K562 (cell line): ENCODE measurements at regions not wholly inside any gene's neighbourhood (a gene's known extent, or its start where the extent isn't known, plus 50 kb on each side); places are given as distances from the start of the nearest gene placed in this dataset.

Experiments used
- EZH2 ChIP-seq: IDR thresholded peaks from 2 replicates; pipeline ENCODE4 v1.6.1; 2012; ENCODE audit warnings: low read depth, mild to moderate bottlenecking, inconsistent platforms, low read length, borderline replicate concordance
- KLF1 ChIP-seq: fragments of 450-650 bp; IDR thresholded peaks from 2 replicates; pipeline ENCODE4 v1.6.1; 2016; ENCODE audit warnings: missing genetic modification characterization, missing compliant biosample characterization
- POLR2A ChIP-seq: fragments of 450-650 bp; conservative IDR thresholded peaks from 2 replicates; pipeline ENCODE4 v1.6.1; 2016
- RCOR1 ChIP-seq, 2 experiments: IDR thresholded peaks; 2 replicates each; pipeline ENCODE4 v1.6.1; 2012; ENCODE audit warnings: low read depth in 2 of 2, low read length in 2 of 2, borderline replicate concordance in 1 of 2, improper control_type of control experiment in 1 of 2
- RNF2 ChIP-seq: sonication (generic); IDR thresholded peaks from 2 replicates; pipeline ENCODE4 v1.6.1; 2016
- ZBED1 ChIP-seq: IDR thresholded peaks from 2 replicates; pipeline ENCODE4 v1.6.1; 2014
- ZC3H11A ChIP-seq: IDR thresholded peaks from 2 replicates; pipeline ENCODE4 v1.6.1; 2012; ENCODE audit warnings: low read depth, low read length, improper control_type of control experiment
- TF ChIP-seq, protein P1 (sequence below): conservative IDR thresholded peaks from 2 replicates; pipeline ENCODE4 v1.6.1; 2011; ENCODE audit warnings: low read depth, mild to moderate bottlenecking, low read length; ENCODE audit not compliant: control insufficient read depth
- TF ChIP-seq, protein P2 (sequence below): IDR thresholded peaks from 2 replicates; pipeline ENCODE4 v1.6.1; 2011; ENCODE audit warnings: borderline replicate concordance, low read depth, mild to moderate bottlenecking, moderate library complexity, low read length; ENCODE audit not compliant: insufficient read depth, poor library complexity, severe bottlenecking
- TF ChIP-seq, protein P3 (sequence below): sonication (generic); formaldehyde crosslinking; IDR thresholded peaks from 2 replicates; pipeline ENCODE4 v1.4.0; 2020; ENCODE audit warnings: mild to moderate bottlenecking, missing genetic modification reagents

DNA sequence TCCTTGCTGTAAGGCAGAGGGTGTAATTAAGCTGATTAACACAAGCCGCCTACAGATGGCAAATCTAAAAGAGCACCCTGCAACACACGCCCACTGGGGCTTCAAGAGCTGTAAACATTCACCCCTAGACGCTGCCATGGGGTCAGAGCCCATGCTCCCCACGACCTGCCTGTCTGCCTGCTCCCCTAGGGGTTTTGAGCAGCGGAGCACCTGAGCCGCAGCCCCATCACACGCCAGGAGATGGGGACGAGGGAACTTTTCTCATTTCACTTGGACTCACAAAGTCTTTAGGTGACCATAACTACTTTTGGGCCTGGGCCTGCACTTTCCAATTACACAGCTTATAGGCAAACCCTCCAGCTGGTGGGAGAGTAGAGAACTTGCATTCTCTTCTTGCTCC, 99.0 kb upstream of the SOX4 start:
- TF ChIP-seq POLR2A (no peak), RCOR1 (IDR thresholded peaks at IDR 0.05; ENCODE audit: borderline replicate concordance in 1 of 2, low read depth in 2 of 2, low read length in 2 of 2) (no peak), RNF2 (no peak), KLF1 (tag) (no peak), ZBED1 (no peak), ZC3H11A (no peak), EZH2 (no peak)
- TF ChIP-seq, protein P1, sequence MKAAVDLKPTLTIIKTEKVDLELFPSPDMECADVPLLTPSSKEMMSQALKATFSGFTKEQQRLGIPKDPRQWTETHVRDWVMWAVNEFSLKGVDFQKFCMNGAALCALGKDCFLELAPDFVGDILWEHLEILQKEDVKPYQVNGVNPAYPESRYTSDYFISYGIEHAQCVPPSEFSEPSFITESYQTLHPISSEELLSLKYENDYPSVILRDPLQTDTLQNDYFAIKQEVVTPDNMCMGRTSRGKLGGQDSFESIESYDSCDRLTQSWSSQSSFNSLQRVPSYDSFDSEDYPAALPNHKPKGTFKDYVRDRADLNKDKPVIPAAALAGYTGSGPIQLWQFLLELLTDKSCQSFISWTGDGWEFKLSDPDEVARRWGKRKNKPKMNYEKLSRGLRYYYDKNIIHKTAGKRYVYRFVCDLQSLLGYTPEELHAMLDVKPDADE, result no peak
- TF ChIP-seq, protein P2, sequence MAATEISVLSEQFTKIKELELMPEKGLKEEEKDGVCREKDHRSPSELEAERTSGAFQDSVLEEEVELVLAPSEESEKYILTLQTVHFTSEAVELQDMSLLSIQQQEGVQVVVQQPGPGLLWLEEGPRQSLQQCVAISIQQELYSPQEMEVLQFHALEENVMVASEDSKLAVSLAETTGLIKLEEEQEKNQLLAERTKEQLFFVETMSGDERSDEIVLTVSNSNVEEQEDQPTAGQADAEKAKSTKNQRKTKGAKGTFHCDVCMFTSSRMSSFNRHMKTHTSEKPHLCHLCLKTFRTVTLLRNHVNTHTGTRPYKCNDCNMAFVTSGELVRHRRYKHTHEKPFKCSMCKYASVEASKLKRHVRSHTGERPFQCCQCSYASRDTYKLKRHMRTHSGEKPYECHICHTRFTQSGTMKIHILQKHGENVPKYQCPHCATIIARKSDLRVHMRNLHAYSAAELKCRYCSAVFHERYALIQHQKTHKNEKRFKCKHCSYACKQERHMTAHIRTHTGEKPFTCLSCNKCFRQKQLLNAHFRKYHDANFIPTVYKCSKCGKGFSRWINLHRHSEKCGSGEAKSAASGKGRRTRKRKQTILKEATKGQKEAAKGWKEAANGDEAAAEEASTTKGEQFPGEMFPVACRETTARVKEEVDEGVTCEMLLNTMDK, result no peak
- TF ChIP-seq, protein P3, sequence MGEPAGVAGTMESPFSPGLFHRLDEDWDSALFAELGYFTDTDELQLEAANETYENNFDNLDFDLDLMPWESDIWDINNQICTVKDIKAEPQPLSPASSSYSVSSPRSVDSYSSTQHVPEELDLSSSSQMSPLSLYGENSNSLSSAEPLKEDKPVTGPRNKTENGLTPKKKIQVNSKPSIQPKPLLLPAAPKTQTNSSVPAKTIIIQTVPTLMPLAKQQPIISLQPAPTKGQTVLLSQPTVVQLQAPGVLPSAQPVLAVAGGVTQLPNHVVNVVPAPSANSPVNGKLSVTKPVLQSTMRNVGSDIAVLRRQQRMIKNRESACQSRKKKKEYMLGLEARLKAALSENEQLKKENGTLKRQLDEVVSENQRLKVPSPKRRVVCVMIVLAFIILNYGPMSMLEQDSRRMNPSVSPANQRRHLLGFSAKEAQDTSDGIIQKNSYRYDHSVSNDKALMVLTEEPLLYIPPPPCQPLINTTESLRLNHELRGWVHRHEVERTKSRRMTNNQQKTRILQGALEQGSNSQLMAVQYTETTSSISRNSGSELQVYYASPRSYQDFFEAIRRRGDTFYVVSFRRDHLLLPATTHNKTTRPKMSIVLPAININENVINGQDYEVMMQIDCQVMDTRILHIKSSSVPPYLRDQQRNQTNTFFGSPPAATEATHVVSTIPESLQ (CRISPR knock-in tag), result no peak
